Spleen (tissue), 7 donors: ENCODE measurements at regions not wholly inside any gene's neighbourhood (a gene's known extent, or its start where the extent isn't known, plus 50 kb on each side); places are given as distances from the start of the nearest gene placed in this dataset.
"Not testable (repeated sequence)": the region's sequence is repeated elsewhere in the genome, so short reads cannot be mapped to it uniquely, and the experiment has no call there.

Experiments used
- CTCF ChIP-seq, 11 experiments: fragments of 200-600 bp in 7 of 11; fragments of 450-650 bp in 4 of 11; sonication (generic) in 4 of 11; IDR thresholded peaks in 8 of 11; conservative IDR thresholded peaks in 3 of 11; 1 replicate in 7 of 11; 2 replicates in 4 of 11; pipeline versions ENCODE4 v1.4.0 to v1.8.0; 2016 to 2021; ENCODE audit warnings: antibody characterized with exemption in 11 of 11, inconsistent platforms in 4 of 11, mild to moderate bottlenecking in 1 of 11
- POLR2A ChIP-seq, 3 donors: fragments of 450-650 bp; IDR thresholded peaks; one replicate each; pipeline ENCODE4 v1.5.1; 2017; ENCODE audit warnings: antibody characterized with exemption in 3 of 3, mild to moderate bottlenecking in 1 of 3
- donor health status: DM: no; HTN: no; CAD: no; lungs with moderate emphysema.
- donor health status: DM: no; HTN: no; CAD: no.
- donor health status: DM: no; HTN: no; CAD: no.

GRCh38 chr6:58046584-58046983 lies 729.2 kb downstream of the PRIM2 start:
- TF ChIP-seq CTCF (IDR thresholded peaks at IDR 0.05 in 8 of 11, conservative IDR thresholded peaks at IDR 0.05 in 3 of 11); POLR2A (IDR thresholded peaks at IDR 0.05): not testable (repeated sequence)
